Embryonic facial prominence (tissue), 1 donor: ENCODE measurements at regions not wholly inside any gene's neighbourhood (a gene's known extent, or its start where the extent isn't known, plus 50 kb on each side); places are given as distances from the start of the nearest gene placed in this dataset.
"Not testable (repeated sequence)": the region's sequence is repeated elsewhere in the genome, so short reads cannot be mapped to it uniquely, and the experiment has no call there.

Experiments used
- DNase-seq: peaks from one replicate; pipeline ENCODE4 v3.0.0-alpha.2; 2016; ENCODE audit errors: extremely low spot score

DNA sequence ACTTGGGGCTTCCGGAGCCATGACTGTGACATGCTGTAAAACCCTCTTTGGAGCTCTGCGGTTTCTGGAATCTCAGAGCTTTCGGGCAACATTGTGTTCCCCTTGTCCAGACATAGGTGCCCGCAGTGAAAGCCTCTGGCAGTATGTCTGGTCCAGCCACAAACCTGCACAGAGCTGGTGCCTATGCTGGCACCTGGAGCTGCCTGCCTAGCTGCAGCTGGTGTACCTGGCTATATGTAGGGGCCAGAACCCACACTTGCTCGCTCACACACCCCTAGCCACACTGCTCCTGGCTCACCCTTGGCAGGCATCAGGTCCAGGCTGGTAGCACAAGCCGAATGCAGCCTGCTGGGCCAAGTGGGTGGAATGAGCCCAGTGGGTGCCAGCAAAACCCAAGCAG, 861.1 kb downstream of the FLRT2 start:
- no peak for DNase-seq

DNA sequence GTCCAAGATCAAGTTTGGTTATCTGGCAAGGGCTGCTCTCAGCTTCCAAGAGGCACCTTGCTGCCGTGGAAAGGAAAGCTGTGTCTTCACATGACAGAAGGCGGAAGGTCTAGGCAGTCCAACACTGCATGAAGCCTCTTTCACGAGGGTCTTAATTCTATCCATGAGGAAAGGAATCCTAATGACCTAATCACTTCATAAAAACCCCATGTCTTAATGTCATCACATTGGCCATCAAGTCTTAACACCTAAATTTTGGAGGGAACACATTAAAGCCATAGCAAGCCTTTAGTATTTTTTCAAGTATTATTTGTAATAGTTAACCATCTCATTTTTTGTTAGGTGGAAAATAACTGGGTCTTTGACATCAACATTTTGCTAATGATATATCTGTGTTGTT, 858.3 kb downstream of the FLRT2 start:
- DNase-seq: no peak

DNA sequence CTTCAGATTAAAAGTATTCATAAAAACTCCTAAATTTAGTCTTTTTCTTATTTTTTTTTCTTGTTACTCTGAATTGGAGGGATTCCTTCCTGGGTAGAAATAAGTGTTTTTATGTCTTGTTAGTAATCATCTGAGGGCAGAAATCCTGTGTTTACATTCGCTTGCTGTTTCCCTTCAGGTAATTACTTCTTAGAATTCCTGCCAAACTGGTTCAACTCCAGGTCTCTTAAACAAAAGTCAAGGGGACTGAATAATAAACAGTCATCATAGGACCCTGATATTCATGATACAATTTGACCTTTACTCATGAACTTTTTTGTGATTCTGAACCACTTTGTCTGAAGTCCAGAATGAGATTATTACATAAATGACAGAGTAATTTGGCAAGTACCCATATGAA, 843.9 kb downstream of the FLRT2 start:
- no peak for DNase-seq

DNA sequence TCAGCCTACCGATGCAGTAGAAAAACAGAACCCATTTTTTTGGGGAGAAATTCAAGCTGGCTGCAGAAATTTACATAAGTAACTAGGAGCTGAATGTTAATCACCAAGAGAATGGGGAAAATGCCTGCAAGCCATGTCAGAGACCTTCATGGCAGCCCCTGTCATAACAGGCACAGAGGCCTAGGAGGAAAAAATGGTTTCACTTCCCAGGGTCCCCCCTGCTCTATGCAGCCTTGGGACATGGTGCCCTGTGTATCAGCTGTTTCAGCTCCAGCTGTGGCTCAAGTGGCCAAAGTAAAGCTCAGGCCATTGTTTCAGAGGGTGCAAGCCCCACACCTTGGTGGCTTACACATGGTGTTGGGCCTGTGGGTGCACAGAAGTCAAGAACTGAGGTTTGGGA, 842.5 kb downstream of the FLRT2 start:
- DNase-seq: no peak

DNA sequence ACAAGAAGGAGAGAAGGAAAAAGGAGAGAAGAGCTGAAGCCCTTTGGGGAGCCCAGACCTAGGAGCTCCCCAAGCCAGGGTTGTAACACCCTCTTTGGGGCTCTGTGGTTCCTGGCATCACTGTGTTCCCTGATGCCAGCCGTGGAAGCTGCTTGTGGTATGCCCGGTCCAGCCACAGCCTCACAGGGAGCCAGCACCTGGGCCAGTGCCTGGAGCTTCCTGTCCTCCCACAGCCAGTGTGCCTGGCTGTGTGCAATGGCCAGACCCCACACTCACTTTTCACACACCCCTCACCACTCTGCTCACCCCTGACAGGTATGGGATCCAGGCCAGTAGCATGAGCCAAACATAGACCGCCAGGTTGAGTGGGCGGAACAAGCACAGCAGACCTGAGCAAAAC, 834.7 kb downstream of the FLRT2 start:
- DNase-seq: no peak

DNA sequence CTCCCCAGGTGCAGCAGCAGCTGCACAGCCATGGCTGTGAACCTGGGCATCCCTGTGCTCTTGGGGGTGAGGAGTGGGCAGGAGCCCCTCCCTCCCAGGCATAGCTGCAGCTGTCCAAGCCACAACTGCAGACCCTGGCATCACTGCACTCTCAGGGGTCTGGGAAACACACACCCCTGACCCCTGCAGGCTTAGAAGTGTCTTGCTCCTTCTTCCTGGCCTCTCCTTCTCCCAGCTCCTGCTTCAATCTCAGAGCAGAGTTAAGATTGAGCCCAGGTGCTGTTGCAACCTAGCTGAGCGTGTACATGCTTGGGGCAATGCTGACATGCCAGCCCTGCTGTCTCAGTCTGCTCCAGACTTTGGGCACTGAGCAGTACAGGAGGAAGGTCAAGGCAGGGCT, 833.6 kb downstream of the FLRT2 start:
- no peak for DNase-seq

DNA sequence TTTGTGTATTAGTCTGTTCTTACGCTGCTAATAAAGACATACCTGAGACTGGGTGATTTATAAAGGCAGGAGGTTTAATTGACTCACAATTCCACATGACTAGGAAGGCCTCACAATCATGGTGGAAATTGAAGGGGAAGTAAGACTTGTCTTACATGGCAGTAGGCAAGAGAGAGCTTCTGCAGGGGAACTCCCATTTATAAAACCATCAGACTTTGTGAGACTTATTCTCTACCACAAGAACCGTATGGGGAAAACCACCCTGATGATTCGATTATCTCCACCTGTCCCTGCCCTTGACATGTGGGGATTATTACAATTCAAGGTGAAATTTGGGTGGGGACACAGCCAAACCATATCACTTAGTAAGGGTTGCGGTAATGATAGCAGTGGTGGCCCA, 833.1 kb downstream of the FLRT2 start:
- no peak for DNase-seq

DNA sequence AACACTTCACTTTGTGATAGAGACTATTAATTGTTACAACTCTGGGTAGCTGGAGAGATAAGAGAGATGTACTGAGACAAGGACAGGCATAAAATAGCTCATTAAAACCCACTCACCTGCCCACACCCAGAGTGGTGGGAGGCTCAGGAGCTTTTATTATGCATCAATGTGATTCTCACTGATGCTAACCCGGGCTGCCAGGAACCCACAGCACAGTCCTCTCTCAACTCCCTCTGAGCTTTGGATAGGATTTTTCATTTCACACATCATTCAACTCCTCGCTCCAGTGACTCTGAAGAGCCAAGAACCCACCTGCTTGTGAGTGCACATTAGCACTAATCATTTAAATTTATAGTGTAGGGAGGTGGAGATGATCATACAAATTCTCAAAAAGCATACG, 827.9 kb downstream of the FLRT2 start:
- no peak for DNase-seq

DNA sequence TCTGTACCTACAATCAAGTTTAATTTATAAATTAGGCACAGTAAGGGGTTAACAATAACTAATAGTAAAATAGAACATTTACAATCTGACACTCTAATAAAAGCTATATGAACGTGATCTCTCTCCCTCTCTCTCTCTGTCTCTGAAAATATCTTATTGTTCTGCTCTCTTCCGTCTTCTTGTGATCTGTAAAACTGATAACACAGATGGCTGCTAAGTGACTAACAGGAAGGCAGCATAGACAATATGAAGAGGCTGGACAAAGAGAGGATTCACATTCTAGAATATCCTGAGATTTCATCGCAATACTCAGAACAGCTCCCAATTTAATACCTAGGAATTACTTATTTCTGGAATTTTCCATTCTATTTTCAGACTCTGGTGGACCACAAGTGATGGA, 827.2 kb downstream of the FLRT2 start:
- no peak for DNase-seq

DNA sequence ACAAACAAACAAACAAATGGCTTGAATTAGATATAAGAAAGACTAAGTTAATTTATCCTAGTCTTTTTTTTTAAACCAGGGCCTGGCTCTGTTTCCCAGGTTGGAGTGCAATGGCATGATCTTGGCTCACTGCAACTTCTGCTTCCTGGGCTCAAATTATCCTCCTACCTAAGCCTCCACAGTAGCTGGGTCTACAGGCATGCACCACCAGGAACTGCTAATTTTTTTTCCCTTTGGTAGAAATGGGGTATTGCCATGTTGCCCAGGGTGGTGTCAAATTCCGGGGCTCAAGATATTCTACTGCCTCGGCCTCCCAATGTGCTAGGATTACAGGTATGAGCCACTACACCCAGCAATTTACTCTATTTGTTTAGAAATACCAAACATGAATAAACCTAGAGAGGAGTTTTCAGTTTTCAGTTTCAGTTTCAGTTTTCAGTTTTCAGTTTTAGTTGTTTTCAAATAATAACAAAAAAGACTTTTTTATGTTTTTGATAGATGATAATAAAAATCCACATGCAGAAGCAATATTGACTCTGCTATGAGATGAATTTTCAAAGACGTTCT, 817.0 kb downstream of the FLRT2 start:
- DNase-seq: no peak

DNA sequence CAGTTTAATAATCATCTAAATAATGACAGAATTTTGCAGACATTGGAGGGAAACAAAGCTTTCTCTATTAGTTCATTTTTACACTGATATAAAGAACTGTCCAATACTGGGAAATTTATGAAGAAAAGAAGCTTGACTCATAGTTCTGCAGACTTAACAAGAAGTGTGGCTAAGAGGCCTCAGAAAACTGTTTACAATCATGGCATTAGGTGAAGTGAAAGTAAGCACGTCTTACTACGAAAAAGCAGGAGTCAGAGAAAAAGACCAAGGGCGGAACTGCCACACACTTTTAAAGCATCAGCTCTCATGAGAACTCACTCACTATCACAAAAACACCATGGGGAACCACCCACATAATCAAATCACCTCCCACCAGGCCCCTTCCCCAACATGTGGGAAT, 804.4 kb downstream of the FLRT2 start:
- DNase-seq: no peak

DNA sequence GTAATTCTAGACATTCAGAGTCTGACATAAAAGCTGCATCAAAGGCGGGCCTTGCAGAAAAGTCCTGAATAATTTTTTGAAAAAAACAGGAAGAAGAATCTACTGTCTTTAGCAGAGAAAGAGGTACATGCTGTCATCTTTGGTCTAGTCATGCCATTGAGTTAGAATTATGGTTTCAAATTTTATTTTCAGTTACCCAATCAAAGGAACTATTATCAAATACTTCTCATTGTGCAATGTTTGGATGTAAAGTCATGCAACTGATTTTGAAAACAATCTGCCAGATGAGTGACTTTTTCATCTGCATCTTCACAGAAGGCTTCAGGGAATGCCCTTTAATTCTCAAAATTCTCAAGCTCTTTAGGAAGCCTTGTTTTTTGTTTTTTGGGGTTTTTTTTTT, 803.5 kb downstream of the FLRT2 start:
- no peak for DNase-seq

DNA sequence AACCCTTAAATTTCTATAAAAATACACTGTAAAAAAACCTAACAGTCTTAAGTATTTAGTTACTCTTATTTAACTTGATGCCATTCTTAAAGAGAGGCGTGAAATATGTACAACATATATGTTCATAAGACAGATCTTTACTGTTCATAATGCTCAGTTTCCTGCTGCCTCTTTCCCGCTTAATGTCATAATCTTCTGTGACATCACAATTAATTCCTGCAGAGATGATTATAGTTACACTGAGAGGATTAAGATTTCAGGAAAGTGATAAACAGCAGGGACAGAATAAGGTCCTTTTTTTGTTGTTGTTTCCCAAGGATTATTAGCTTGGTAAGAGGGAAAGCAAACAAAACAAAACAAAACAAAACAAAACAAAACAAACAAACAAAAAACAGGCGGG, 801.4 kb downstream of the FLRT2 start:
- DNase-seq: no peak

DNA sequence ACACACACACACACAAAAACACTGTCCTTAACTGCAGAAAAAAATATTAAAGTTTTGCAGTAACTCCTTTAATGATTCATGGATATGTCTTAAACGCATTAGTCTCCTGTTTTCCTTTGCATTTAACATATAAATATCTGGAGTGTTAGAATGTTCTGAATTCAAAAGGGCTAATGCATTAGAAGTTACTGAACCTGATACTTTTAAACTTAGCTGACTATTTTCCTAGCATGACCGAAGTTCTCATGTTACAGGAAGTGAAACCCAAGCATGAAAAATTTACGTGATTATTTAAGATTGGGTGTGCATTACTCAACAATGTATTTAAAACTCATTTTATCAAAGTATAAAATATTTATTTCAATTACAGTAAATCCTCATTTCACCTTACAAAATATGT, 791.2 kb downstream of the FLRT2 start:
- no peak for DNase-seq

DNA sequence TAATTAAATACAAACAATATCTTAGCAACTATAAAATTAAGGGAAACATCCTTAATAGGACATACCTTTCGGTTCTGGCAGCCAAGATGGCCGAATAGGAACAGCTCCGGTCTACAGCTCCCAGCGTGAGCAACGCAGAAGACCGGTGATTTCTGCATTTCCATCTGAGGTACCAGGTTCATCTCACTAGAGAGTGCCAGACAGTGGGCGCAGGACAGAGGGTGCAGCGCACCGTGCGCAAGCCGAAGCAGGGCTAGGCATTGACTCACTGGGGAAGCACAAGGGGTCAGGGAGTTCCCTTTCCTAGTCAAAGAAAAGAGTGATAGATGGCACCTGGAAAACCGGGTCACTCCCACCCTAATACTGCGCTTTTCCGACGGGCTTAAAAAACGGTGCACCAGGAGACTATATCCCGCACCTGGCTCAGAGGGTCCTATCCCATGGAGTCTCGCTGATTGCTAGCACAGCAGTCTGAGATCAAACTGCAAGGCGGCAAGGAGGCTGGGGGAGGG, 782.3 kb downstream of the FLRT2 start:
- DNase-seq: not testable (repeated sequence)

DNA sequence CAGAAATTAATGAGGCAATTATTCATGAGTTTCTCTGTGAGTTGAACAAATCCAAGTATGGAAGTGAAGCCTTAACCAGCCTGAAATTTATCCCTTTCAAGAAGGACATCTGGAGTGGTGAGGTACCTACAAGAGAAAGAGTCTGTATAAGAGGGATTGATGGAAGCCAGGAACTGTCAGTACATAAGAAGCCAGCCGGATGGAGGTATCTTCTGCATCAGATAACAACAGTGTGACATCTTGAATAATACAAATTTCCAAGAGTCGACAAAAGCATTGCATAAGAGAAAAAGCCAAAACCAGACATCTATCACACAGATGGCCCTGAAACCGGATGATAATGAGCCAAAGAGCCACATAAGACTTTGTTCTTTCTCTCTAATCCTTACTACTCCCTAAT, 781.2 kb downstream of the FLRT2 start:
- DNase-seq: no peak

DNA sequence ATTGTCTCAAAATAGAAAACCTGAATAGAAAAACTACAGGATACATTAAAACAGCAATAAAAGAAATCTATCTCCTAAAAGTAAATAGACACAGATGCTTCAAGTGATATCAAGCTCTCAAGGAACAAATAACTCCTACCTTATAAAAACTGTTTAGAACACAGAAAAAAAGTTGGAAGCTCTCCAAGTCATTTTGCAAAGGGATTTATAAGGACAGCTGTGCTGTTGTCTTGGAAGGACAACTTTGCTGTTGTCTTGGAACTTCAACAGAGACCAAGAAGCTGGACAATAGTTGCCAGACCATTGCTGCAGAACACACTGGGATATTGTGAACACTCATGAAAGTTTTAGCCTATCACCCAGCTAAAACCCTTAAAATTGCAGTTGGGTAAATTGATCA, 780.7 kb downstream of the FLRT2 start:
- DNase-seq: no peak

DNA sequence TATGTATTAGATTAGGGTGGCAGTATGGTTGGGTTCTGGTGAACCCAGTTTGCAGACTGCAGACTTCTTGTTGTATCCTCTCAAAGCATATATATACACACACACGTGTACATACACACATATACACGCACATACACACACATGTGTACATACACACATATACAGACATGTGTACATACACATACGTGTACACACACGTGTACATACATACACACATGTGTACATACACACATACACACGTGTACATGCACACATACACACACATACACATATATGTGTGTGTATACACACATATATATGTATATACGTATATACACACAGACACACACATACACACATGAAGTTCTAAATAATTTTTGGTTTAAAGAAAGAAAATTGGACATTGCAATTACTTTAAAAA, 780.2 kb downstream of the FLRT2 start:
- DNase-seq: no peak

DNA sequence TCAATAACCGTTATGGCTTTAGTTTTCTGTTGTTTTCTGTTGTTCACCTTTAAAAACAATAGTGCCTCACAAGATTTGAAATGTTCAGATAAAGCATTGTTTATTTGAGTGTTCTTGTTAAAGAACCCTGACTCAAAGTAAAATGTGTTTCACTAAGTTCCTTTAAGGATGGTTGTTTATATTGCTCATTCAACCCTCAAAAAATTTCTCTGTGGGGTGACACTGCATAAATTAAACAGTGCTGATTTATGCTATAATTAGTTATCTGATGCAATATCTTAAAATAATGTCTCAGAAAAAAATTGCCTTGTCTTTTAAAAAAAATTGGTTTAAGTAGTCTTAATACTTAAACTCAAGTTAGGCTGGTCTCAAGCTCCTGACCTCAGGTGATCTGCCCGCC, 775.1 kb downstream of the FLRT2 start:
- no peak for DNase-seq

DNA sequence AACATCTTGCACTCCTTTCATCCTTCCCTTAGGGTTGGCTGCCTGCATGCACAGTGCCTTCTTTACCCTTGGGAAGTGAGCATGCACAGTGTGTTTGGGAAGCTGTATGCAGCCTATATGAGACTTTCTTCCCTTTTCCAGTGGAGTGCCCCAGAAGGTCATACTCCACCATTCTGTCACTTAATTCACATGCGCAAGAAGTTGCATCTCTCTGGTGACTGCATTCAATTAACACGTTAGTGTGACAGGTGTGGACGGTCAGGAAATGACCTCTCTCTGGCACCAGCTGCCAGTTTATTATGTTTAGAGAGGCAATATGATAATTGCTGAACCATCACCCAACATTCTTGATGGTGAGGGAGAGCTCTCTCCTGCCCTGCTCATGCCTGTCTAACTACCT, 770.0 kb downstream of the FLRT2 start:
- DNase-seq: no peak

DNA sequence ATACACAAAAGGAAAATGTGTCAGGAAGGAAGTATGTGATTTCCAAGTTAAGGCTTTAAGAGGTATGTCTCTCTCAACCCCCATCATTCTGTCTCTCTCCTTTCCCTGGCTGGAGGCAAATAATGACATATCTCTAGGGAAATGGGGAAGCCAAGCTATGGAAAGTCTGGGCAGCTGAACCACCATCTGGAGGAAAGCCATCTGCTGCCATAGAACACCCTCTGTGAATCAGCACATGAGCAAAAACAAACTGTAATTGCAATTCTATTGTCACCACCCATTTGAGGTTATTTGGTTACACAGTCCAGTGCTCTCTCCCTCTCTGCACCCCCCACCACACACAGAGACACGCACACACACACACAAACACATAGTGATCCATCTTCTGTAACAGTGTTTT, 766.2 kb downstream of the FLRT2 start:
- no peak for DNase-seq

DNA sequence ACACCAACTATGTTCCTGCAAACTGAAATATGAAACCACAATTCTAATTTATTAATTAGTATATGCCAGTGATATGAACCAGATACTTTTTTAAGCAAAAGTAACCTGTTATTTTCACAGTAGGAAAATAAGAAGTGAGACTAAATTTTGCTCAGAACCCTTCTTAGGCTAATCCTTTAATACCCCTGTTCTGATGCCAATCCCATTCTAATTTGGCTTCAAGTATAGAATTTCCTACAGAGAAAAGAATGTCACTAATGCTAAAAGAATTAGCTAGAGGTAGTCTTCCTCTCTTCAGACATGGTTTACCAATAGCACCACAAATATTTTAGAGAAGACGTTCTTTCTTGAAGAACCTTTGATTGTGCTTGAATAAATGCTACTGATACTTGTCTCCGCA, 758.4 kb downstream of the FLRT2 start:
- DNase-seq: no peak

DNA sequence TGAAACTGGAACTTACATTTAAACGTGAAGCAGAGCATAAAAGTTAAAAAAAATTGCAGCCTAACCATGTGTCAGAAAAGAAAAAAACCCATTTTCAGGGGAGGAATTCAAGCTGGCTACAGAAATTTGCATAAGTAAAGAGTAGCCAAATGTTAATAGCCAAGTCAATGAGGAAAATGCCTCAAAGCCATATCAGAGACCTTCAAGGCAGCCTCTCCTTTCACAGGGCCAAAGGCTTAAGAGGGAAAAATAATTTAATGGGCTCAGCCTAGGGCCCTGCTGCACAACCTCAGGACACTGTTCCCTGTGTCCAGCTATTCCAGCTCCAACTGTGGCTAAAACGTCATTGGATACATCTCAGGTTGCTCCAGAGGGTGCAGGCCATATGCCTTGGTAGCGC, 749.5 kb downstream of the FLRT2 start:
- DNase-seq: no peak

DNA sequence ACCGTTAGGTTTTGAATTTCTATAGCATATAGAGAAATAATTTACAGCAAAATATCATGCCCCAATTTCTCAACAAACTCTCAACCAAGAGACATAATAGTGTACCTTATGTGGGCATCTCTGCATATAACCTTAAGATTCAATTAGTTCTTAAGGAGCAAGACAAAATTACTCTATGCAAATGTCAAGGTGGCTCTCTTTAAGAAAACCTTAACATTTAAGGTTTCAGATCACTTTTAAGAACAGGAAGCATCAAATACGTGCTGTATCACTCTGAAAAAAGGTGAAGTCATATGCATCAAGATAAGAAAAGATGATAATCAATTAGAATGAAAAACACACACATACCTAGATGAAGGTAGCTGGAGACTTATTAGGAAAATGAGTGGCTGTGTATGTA, 728.0 kb downstream of the FLRT2 start:
- DNase-seq: no peak

DNA sequence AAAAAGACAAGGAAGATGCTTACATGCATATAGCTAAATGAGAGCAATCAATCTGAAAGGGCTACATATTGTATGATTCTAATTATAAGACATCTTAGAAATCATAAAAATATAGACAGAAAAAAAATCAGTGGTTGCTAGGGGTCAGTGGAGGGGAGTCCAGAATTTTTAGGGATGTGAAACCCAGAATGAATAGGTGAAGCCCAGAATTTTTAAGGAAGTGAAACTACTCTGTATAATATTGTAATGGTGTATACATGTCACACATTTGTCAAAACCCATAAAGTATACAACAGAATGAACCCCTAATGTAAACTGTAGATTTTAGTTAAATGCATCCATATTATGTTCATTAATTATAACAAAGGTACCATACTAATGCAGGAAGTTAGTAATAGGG, 713.2 kb downstream of the FLRT2 start:
- DNase-seq: no peak
